Mesenchymal stem cell (in vitro differentiated cells and primary cell): ENCODE measurements at regions not wholly inside any gene's neighbourhood (a gene's known extent, or its start where the extent isn't known, plus 50 kb on each side); places are given as distances from the start of the nearest gene placed in this dataset.

Source experiments
- DNase-seq: peaks from one replicate; pipeline ENCODE4 v3.0.0-alpha.2; 2013
- H2AFZ ChIP-seq: one replicate; pipeline ENCODE4 v1.6.1; 2013; ENCODE audit warnings: low read depth, mild to moderate bottlenecking, control low read depth, inconsistent platforms, low read length, moderate library complexity
- H2AK5ac ChIP-seq: 2 replicates; pipeline ENCODE4 v1.6.1; 2013; ENCODE audit warnings: low read length, moderate library complexity, mild to moderate bottlenecking, inconsistent platforms; ENCODE audit not compliant: severe bottlenecking
- H2BK120ac ChIP-seq: one replicate; pipeline ENCODE4 v1.6.1; 2013; ENCODE audit warnings: low read depth, mild to moderate bottlenecking, inconsistent platforms, low read length, moderate library complexity
- H2BK12ac ChIP-seq, 2 experiments: one replicate each; pipeline ENCODE4 v1.6.1; 2013; ENCODE audit warnings: inconsistent platforms in 2 of 2, low read length in 2 of 2, mild to moderate bottlenecking in 2 of 2, moderate library complexity in 2 of 2, control low read depth in 1 of 2
- H2BK15ac ChIP-seq: one replicate; pipeline ENCODE4 v1.6.1; 2013; ENCODE audit warnings: mild to moderate bottlenecking, low read depth, inconsistent platforms; ENCODE audit not compliant: poor library complexity, severe bottlenecking
- H2BK5ac ChIP-seq: 2 replicates; pipeline ENCODE4 v1.6.1; 2013; ENCODE audit warnings: low read depth, mild to moderate bottlenecking, low read length, control low read depth, inconsistent platforms; ENCODE audit not compliant: poor library complexity, severe bottlenecking
- H3K14ac ChIP-seq, 2 experiments: one replicate each; pipeline ENCODE4 v1.6.1; 2013; ENCODE audit warnings: inconsistent platforms in 2 of 2, low read length in 2 of 2, control low read depth in 1 of 2, mild to moderate bottlenecking in 1 of 2, moderate library complexity in 1 of 2
- H3K18ac ChIP-seq, 2 experiments: one replicate each; pipeline ENCODE4 v1.6.1; 2013; ENCODE audit warnings: inconsistent platforms in 2 of 2, low read length in 2 of 2, control low read depth in 1 of 2, low read depth in 1 of 2, mild to moderate bottlenecking in 1 of 2
- H3K23ac ChIP-seq, 2 experiments: one replicate each; pipeline ENCODE4 v1.6.1; 2013; ENCODE audit warnings: inconsistent platforms in 2 of 2, low read length in 2 of 2, mild to moderate bottlenecking in 2 of 2, moderate library complexity in 2 of 2, control low read depth in 1 of 2
- H3K27ac ChIP-seq: 2 replicates; pipeline ENCODE4 v1.5.1; 2013; ENCODE audit warnings: mild to moderate bottlenecking, moderate library complexity, low read length, control low read depth, inconsistent platforms; ENCODE audit not compliant: poor library complexity, severe bottlenecking
- H3K27me3 ChIP-seq, 2 experiments: 2 replicates each; pipeline versions ENCODE4 v1.6.1 to v1.7.0; 2013; ENCODE audit warnings: low read length in 2 of 2, mild to moderate bottlenecking in 2 of 2, moderate library complexity in 2 of 2, control low read depth in 1 of 2, inconsistent platforms in 1 of 2; ENCODE audit not compliant: control insufficient read depth in 1 of 2, insufficient read depth in 1 of 2
- H3K36me3 ChIP-seq, 2 experiments: 2 replicates each; pipeline versions ENCODE4 v1.6.1 to v1.7.0; 2013; ENCODE audit warnings: low read length in 2 of 2, control low read depth in 1 of 2, inconsistent platforms in 1 of 2, low read depth in 1 of 2, mild to moderate bottlenecking in 1 of 2; ENCODE audit not compliant: insufficient read depth in 2 of 2, control insufficient read depth in 1 of 2
- H3K4ac ChIP-seq, 2 experiments: one replicate each; pipeline ENCODE4 v1.6.1; 2013; ENCODE audit warnings: inconsistent platforms in 2 of 2, low read length in 2 of 2, mild to moderate bottlenecking in 2 of 2, moderate library complexity in 2 of 2, control low read depth in 1 of 2, low read depth in 1 of 2
- H3K4me1 ChIP-seq: 2 replicates; pipeline ENCODE4 v1.6.1; 2013; ENCODE audit warnings: low read depth, low read length, control low read depth; ENCODE audit not compliant: control insufficient read depth, insufficient read depth
- H3K4me2 ChIP-seq: 2 replicates; pipeline ENCODE4 v1.6.1; 2013; ENCODE audit warnings: low read length, mild to moderate bottlenecking, inconsistent platforms; ENCODE audit not compliant: poor library complexity, severe bottlenecking
- H3K4me3 ChIP-seq, 2 experiments: 2 replicates each; pipeline versions ENCODE4 v1.5.1 to v1.7.0; 2013; ENCODE audit warnings: low read length in 2 of 2, mild to moderate bottlenecking in 2 of 2, control low read depth in 1 of 2, low read depth in 1 of 2; ENCODE audit not compliant: insufficient read depth in 1 of 2
- H3K79me1 ChIP-seq: replicated peaks from 2 replicates; pipeline ENCODE4 v1.6.1; 2013; ENCODE audit warnings: mild to moderate bottlenecking, control low read depth, low read length, inconsistent platforms; ENCODE audit not compliant: poor library complexity, severe bottlenecking
- H3K9ac ChIP-seq: 2 replicates; pipeline ENCODE4 v1.7.0; 2013; ENCODE audit warnings: mild to moderate bottlenecking, low read length, moderate library complexity
- H3K9me3 ChIP-seq: 2 replicates; pipeline ENCODE4 v1.7.0; 2013; ENCODE audit warnings: mild to moderate bottlenecking, low read length; ENCODE audit not compliant: control insufficient read depth
- H4K8ac ChIP-seq: one replicate; pipeline ENCODE4 v1.6.1; 2013; ENCODE audit warnings: inconsistent platforms, mild to moderate bottlenecking, low read length, moderate library complexity
- H4K91ac ChIP-seq: one replicate; pipeline ENCODE4 v1.6.1; 2013; ENCODE audit warnings: mild to moderate bottlenecking, low read length, inconsistent platforms
- WGBS: methylation state at CpG from one replicate; pipeline ENCODE4 v1.1.7; 2013; ENCODE audit warnings: mixed read lengths; 5-methylcytosine and 5-hydroxymethylcytosine counted together

- Histone ChIP-seq H4K91ac (no peak overlapping the region), H3K4me3 (no peak overlapping the region), H3K23ac (no peak overlapping the region), H2BK120ac (no peak overlapping the region), H3K9me3 (no peaks in the 10 kb centered on the region), H3K27ac (no peak overlapping the region), H3K4me1 (peaks cover 22% of the 10 kb centered on the region), H3K9ac (peak overlapping the region; percentile 70), H2BK5ac (no peak overlapping the region), H3K18ac (peak overlapping the region in 1 of 2 experiments; percentile 61), H3K27me3 (no peaks in the 10 kb centered on the region), H2BK15ac (no peak overlapping the region), H3K4me2 (no peak overlapping the region), H2AK5ac (no peak overlapping the region), H2BK12ac (peak overlapping the region; percentile 43 to 70), H2AFZ (peak overlapping the region; percentile 6), H3K4ac (peak overlapping the region in 1 of 2 experiments; percentile 30), H3K14ac (no peak overlapping the region), H4K8ac (no peak overlapping the region), H3K79me1 (peaks cover 19% of the 10 kb centered on the region), H3K36me3 (no peaks in the 10 kb centered on the region)
- WGBS, result 97% methylated on average over 24 of the region's 24 CpGs
- no peak for DNase-seq
Measured at GRCh38 chr16:85319208-85319983, 207.1 kb upstream of the CIBAR2 start.

- WGBS, result 84% methylated on average over 19 of the region's 19 CpGs
- Histone ChIP-seq H3K4me3 (no peak overlapping the region), H2BK120ac (no peak overlapping the region), H3K9me3 (no peaks in the 10 kb centered on the region), H3K18ac (peak overlapping the region in 1 of 2 experiments; percentile 15), H3K4me2 (no peak overlapping the region), H4K91ac (peak overlapping the region; percentile 4), H2AFZ (no peak overlapping the region), H2BK12ac (peak overlapping the region in 1 of 2 experiments; percentile 91), H2AK5ac (no peak overlapping the region), H3K36me3 (no peaks in the 10 kb centered on the region), H3K27me3 (no peaks in the 10 kb centered on the region), H2BK5ac (no peak overlapping the region), H4K8ac (peak overlapping the region; percentile 78), H3K14ac (no peak overlapping the region), H3K79me1 (peaks cover 19% of the 10 kb centered on the region), H3K4ac (no peak overlapping the region), H3K27ac (no peak overlapping the region), H3K9ac (peak overlapping the region; percentile 70), H2BK15ac (peak overlapping the region; percentile 29), H3K4me1 (peaks cover 19% of the 10 kb centered on the region), H3K23ac (no peak overlapping the region)
- DNase-seq, result no peak
Measured at GRCh38 chr16:85319984-85320440, 207.7 kb upstream of the CIBAR2 start.

DNA sequence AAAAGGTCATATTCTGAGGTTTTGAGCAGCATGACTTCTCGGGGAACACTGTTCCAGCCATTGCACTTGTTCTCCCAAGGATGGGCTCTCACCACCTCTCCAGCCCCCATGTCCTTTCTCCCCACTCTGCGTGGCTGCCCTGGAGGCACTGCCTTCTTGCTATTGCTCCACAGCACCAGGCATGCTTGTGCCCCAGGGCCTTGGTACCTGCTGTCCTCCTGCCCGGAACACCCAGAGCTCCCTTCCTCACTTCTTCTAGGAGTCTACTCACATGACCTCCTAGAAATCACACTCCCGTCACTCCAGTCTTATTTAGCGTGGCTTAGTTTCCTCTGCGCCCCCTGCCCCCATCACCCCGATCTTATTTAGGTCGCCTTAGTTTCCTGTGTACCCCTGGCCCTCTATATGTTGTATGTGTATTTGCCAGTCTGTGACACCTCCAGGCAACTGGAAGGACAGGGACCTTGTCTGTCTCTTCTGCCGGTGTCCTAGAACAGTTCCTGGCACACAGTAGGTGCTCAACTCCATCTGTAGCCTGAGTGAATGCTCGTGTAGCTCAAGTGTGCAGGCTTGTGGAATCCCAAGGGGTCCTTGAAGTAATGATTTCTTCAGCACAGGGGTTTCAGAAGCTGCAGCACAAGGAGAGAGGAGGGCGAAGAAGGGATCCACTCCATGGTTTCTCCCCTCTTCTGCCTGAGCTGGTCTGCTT is 208.6 kb upstream of the CIBAR2 start:
- Histone ChIP-seq H3K4me3 (peak overlapping the region in 1 of 2 experiments; percentile 3), H3K23ac (peak overlapping the region in 1 of 2 experiments; percentile 61), H3K36me3 (no peaks in the 10 kb centered on the region), H4K8ac (peak overlapping the region; percentile 80), H3K4me2 (no peak overlapping the region), H2BK12ac (peak overlapping the region in 1 of 2 experiments; percentile 87), H3K79me1 (peaks cover 15% of the 10 kb centered on the region), H2AFZ (no peak overlapping the region), H3K14ac (no peak overlapping the region), H2BK15ac (peak overlapping the region; percentile 6), H2BK5ac (no peak overlapping the region), H2BK120ac (peak overlapping the region; percentile 80), H3K27ac (no peak overlapping the region), H3K4ac (peak overlapping the region in 1 of 2 experiments; percentile 76), H2AK5ac (no peak overlapping the region), H3K9me3 (no peaks in the 10 kb centered on the region), H3K9ac (peak overlapping the region; percentile 70), H3K4me1 (peaks cover 19% of the 10 kb centered on the region), H3K27me3 (no peaks in the 10 kb centered on the region), H4K91ac (peak overlapping the region; percentile 20), H3K18ac (peak overlapping the region in 1 of 2 experiments; percentile 84)
- no peak for DNase-seq
- 93% methylated on average over 10 of the region's 11 CpGs for WGBS
